Right atrium auricular region (tissue), 2 donors: ENCODE measurements at regions not wholly inside any gene's neighbourhood (a gene's known extent, or its start where the extent isn't known, plus 50 kb on each side); places are given as distances from the start of the nearest gene placed in this dataset.

Experiments used
- DNase-seq: peaks from one replicate; pipeline ENCODE4 v3.0.0-alpha.2; 2019; ENCODE audit warnings: low spot score
- H3K27ac ChIP-seq, 2 donors: fragments of 200-600 bp; sonication (generic); 1 replicate in 1 of 2; 2 replicates in 1 of 2; pipeline ENCODE4 v1.5.1; 2016 to 2019
- H3K27me3 ChIP-seq, 2 donors: fragments of 200-600 bp; sonication (generic); one replicate each; pipeline versions ENCODE4 v1.5.1 to v1.6.0; 2017 to 2019
- H3K36me3 ChIP-seq: fragments of 200-600 bp; sonication (generic); one replicate; pipeline ENCODE4 v1.5.1; 2016
- H3K4me1 ChIP-seq, 2 donors: fragments of 200-600 bp; sonication (generic); one replicate each; pipeline versions ENCODE4 v1.5.1 to v1.6.0; 2017 to 2019
- H3K4me3 ChIP-seq, 2 donors: fragments of 200-600 bp; sonication (generic); 1 replicate in 1 of 2; 2 replicates in 1 of 2; pipeline ENCODE4 v1.5.1; 2017 to 2019; ENCODE audit warnings: mild to moderate bottlenecking in 1 of 2, moderate library complexity in 1 of 2
- H3K9me3 ChIP-seq, 2 donors: fragments of 200-600 bp; sonication (generic); one replicate each; pipeline ENCODE4 v1.5.1; 2019
- CTCF ChIP-seq, 2 donors: fragments of 200-600 bp; sonication (generic); IDR thresholded peaks; one replicate each; pipeline ENCODE4 v1.5.1; 2019; ENCODE audit warnings: antibody characterized with exemption in 2 of 2

DNA sequence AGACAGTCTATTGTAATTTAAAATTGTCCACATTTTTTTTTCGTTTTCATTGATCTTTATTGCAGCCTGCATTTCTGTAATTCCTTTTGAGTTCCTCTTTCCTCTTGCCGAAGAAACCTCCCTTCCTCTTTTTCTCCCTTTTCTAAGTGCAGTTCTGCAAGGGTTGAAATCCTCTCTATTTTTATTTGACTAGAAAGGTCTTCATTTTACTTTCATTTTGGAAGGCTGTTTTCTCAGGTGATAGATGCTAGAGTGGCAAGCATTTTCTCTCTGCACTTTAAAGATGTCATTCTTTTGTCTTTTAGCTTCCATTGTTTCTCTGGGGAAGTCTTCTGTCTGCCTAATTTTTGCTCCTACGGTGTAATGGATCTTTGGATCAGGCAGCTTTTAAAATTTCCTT lies 248.5 kb downstream of the SMARCA2 start:
- H3K27ac ChIP-seq, result no peak overlapping the region
- no peak for TF ChIP-seq CTCF (IDR thresholded peaks at IDR 0.05)

GRCh38 chr9:2264081-2264480 lies 248.9 kb downstream of the SMARCA2 start:
- H3K27me3 ChIP-seq, result no peaks in the 10 kb centered on the region
- no peaks in the 10 kb centered on the region for H3K9me3 ChIP-seq
- H3K27ac ChIP-seq, result no peak overlapping the region
- no peak for TF ChIP-seq CTCF (IDR thresholded peaks at IDR 0.05)
- peaks cover 0 to 18% of the 10 kb centered on the region in 2 donors for H3K4me1 ChIP-seq
- no peak for DNase-seq
- no peaks in the 10 kb centered on the region for H3K36me3 ChIP-seq
- H3K4me3 ChIP-seq, result no peak overlapping the region

More for the DNA sequence above, 248.5 kb downstream of the SMARCA2 start:
- no peaks in the 10 kb centered on the region for H3K36me3 ChIP-seq
- H3K27me3 ChIP-seq, result no peaks in the 10 kb centered on the region
- no peaks in the 10 kb centered on the region for H3K9me3 ChIP-seq
- no peak overlapping the region for H3K4me3 ChIP-seq
- DNase-seq, result no peak
- peaks cover 0 to 18% of the 10 kb centered on the region in 2 donors for H3K4me1 ChIP-seq

DNA sequence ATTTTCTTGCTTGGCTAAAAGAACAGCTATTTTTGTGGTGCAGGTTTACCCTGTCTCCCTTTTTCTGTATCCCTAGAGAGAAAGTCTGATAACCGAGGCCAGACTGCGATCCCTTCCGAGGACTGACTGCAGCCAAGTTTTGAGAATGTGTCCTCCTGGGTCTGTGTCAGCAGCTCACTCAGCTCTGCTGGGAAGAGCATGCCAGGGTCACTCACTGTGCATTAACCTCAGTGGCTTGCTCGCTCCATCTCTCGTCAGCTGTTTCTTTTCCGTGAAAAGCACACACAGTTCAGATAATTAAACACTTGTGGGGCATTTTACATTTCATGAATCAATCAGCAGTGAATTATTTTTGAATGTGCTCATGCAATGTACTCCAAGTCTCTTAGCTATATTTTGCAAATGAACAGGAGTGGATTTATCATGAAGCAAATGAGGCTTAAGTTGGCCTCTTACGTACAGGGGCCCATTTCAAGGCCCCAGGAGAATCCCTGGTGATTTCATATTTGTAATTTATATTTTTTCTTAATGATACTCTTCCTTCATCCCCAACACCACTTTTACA lies 252.1 kb downstream of the SMARCA2 start:
- no peaks in the 10 kb centered on the region for H3K36me3 ChIP-seq
- H3K27ac ChIP-seq, result no peak overlapping the region
- no peak overlapping the region for H3K4me3 ChIP-seq
- no peaks in the 10 kb centered on the region for H3K27me3 ChIP-seq
- no peaks in the 10 kb centered on the region for H3K9me3 ChIP-seq
- no peak for DNase-seq
- TF ChIP-seq CTCF (IDR thresholded peaks at IDR 0.05), result no peak
- H3K4me1 ChIP-seq, result peaks cover 0 to 12% of the 10 kb centered on the region in 2 donors

- no peaks in the 10 kb centered on the region for H3K36me3 ChIP-seq
- TF ChIP-seq CTCF (IDR thresholded peaks at IDR 0.05), result no peak
These were observed 254.6 kb downstream of the SMARCA2 start for GRCh38 chr9:2269778-2270177.

DNA sequence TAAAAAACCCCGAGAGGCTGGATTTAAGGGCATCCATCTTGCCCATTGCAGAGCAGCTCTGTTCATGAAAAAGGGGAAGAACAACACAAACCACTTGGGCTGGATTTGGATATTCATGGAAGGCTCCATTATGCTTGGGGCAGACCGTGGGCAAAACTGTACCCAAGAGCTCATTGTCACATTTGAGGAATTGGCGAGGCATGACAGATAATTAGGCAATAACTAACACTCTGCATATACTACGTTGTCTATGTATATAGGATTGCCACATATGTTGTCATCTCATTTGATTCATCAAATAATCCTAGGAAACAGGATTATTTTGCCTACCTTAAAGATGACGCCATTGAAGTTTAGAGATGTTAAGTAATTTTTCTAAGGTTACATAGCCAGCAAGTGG lies 255.4 kb downstream of the SMARCA2 start:
- Histone ChIP-seq H3K9me3 (no peaks in the 10 kb centered on the region), H3K4me1 (peaks cover 0 to 12% of the 10 kb centered on the region in 2 donors), H3K27ac (no peak overlapping the region), H3K4me3 (no peak overlapping the region), H3K27me3 (no peaks in the 10 kb centered on the region), H3K36me3 (no peaks in the 10 kb centered on the region)
- no peak for TF ChIP-seq CTCF (IDR thresholded peaks at IDR 0.05)
- no peak for DNase-seq

More at GRCh38 chr9:2269778-2270177, 254.6 kb downstream of the SMARCA2 start:
- no peak for DNase-seq
- Histone ChIP-seq H3K9me3 (no peaks in the 10 kb centered on the region), H3K27me3 (no peaks in the 10 kb centered on the region), H3K4me3 (no peak overlapping the region), H3K27ac (no peak overlapping the region), H3K4me1 (peaks cover 0 to 12% of the 10 kb centered on the region in 2 donors)

GRCh38 chr9:2271426-2271825 lies 256.3 kb downstream of the SMARCA2 start:
- no peak for DNase-seq

More at GRCh38 chr9:2271426-2271825, 256.3 kb downstream of the SMARCA2 start:
- Histone ChIP-seq H3K9me3 (no peaks in the 10 kb centered on the region), H3K36me3 (no peaks in the 10 kb centered on the region), H3K4me1 (peaks cover 0 to 12% of the 10 kb centered on the region in 2 donors), H3K4me3 (no peak overlapping the region), H3K27me3 (no peaks in the 10 kb centered on the region), H3K27ac (no peak overlapping the region)
- no peak for TF ChIP-seq CTCF (IDR thresholded peaks at IDR 0.05)
